GM23248 (cell line): ENCODE measurements at regions not wholly inside any gene's neighbourhood (a gene's known extent, or its start where the extent isn't known, plus 50 kb on each side); places are given as distances from the start of the nearest gene placed in this dataset.

ENCODE experiments used
- DNase-seq: peaks from one replicate; pipeline ENCODE4 v3.0.0-alpha.2; 2015
- H2AFZ ChIP-seq: fragments of 200-600 bp; sonication (generic); 2 replicates; pipeline ENCODE4 v1.6.1; 2016; ENCODE audit warnings: antibody characterized with exemption
- H3F3A ChIP-seq: fragments of 200-600 bp; sonication (generic); 2 replicates; pipeline ENCODE4 v1.6.1; 2016; ENCODE audit warnings: mild to moderate bottlenecking, antibody characterized with exemption, mixed run types; ENCODE audit not compliant: insufficient read depth
- H3K27ac ChIP-seq: fragments of 200-600 bp; sonication (generic); 2 replicates; pipeline ENCODE4 v1.5.1; 2016; ENCODE audit warnings: mild to moderate bottlenecking
- H3K27me3 ChIP-seq: fragments of 200-600 bp; sonication (generic); replicated peaks from 2 replicates; pipeline ENCODE4 v1.6.1; 2016; ENCODE audit warnings: mild to moderate bottlenecking; ENCODE audit not compliant: insufficient read depth
- H3K36me3 ChIP-seq: fragments of 200-600 bp; sonication (generic); 2 replicates; pipeline ENCODE4 v1.6.1; 2016; ENCODE audit warnings: low read depth, mild to moderate bottlenecking
- H3K4me1 ChIP-seq: fragments of 200-600 bp; sonication (generic); 2 replicates; pipeline ENCODE4 v1.6.1; 2016; ENCODE audit warnings: mild to moderate bottlenecking; ENCODE audit not compliant: insufficient read depth
- H3K4me2 ChIP-seq: fragments of 200-600 bp; sonication (generic); one replicate; pipeline ENCODE4 v1.6.1; 2016; ENCODE audit warnings: mild to moderate bottlenecking; ENCODE audit not compliant: unreplicated experiment
- H3K4me3 ChIP-seq: fragments of 200-600 bp; sonication (generic); 2 replicates; pipeline ENCODE4 v1.5.1; 2016; ENCODE audit warnings: mild to moderate bottlenecking
- H3K79me2 ChIP-seq: fragments of 200-600 bp; sonication (generic); 2 replicates; pipeline ENCODE4 v1.6.1; 2016; ENCODE audit warnings: mild to moderate bottlenecking; ENCODE audit not compliant: insufficient read depth
- H3K9ac ChIP-seq: fragments of 200-600 bp; sonication (generic); 2 replicates; pipeline ENCODE4 v1.6.1; 2016; ENCODE audit warnings: mild to moderate bottlenecking
- H3K9me2 ChIP-seq: fragments of 200-600 bp; sonication (generic); 2 replicates; pipeline ENCODE4 v1.6.1; 2016; ENCODE audit warnings: mixed run types, mild to moderate bottlenecking, moderate library complexity; ENCODE audit not compliant: insufficient read depth
- H3K9me3 ChIP-seq: fragments of 200-600 bp; sonication (generic); one replicate; pipeline ENCODE4 v1.6.1; 2017; ENCODE audit warnings: low read depth
- H4K20me1 ChIP-seq: fragments of 200-600 bp; sonication (generic); 2 replicates; pipeline ENCODE4 v1.6.0; 2016; ENCODE audit not compliant: insufficient read depth
- EZH2 ChIP-seq: fragments of 200-600 bp; sonication (generic); IDR thresholded peaks from 2 replicates; pipeline ENCODE4 v1.6.1; 2018; ENCODE audit warnings: antibody characterized with exemption, mild to moderate bottlenecking; ENCODE audit not compliant: insufficient read depth, poor library complexity, severe bottlenecking
- EZH2phosphoT487 ChIP-seq: fragments of 200-600 bp; sonication (generic); IDR thresholded peaks from 2 replicates; pipeline ENCODE4 v1.6.1; 2018; ENCODE audit warnings: antibody characterized with exemption, moderate library complexity, mild to moderate bottlenecking, low read depth; ENCODE audit not compliant: insufficient read depth
- WGBS, 2 experiments: methylation state at CpG; one replicate each; pipeline ENCODE4 v1.1.6; 2015 to 2017; ENCODE audit warnings: low lambda C conversion rate in 2 of 2, low coverage in 1 of 2; ENCODE audit errors: missing lambda C conversion rate in 2 of 2; 5-methylcytosine and 5-hydroxymethylcytosine counted together
- in situ Hi-C: fragments of 300-500 bp; cut with MboI; formaldehyde crosslinking; loops from 2 replicates; pipeline ENCODE4 v1.15.0; 2020

- Histone ChIP-seq H3K79me2 (no peaks in the 10 kb centered on the region), H3K4me2 (no peak overlapping the region), H3K4me3 (no peak overlapping the region), H3K27me3 (no peaks in the 10 kb centered on the region), H3K27ac (no peak overlapping the region), H3K9ac (no peak overlapping the region), H2AFZ (no peak overlapping the region), H3F3A (no peaks in the 10 kb centered on the region), H3K36me3 (no peaks in the 10 kb centered on the region), H4K20me1 (no peaks in the 10 kb centered on the region), H3K4me1 (no peaks in the 10 kb centered on the region), H3K9me2 (no peaks in the 10 kb centered on the region), H3K9me3 (no peaks in the 10 kb centered on the region)
- no peak for TF ChIP-seq EZH2phosphoT487
- TF ChIP-seq EZH2: no peak
- in situ Hi-C loops: no loop called here
- DNase-seq: no peak
- 23 to 26% methylated on average over 2 of the region's 2 CpGs for WGBS, 2 experiments
Observed at GRCh38 chr2:16308816-16309215, 356.8 kb downstream of the CYRIA start.

DNA sequence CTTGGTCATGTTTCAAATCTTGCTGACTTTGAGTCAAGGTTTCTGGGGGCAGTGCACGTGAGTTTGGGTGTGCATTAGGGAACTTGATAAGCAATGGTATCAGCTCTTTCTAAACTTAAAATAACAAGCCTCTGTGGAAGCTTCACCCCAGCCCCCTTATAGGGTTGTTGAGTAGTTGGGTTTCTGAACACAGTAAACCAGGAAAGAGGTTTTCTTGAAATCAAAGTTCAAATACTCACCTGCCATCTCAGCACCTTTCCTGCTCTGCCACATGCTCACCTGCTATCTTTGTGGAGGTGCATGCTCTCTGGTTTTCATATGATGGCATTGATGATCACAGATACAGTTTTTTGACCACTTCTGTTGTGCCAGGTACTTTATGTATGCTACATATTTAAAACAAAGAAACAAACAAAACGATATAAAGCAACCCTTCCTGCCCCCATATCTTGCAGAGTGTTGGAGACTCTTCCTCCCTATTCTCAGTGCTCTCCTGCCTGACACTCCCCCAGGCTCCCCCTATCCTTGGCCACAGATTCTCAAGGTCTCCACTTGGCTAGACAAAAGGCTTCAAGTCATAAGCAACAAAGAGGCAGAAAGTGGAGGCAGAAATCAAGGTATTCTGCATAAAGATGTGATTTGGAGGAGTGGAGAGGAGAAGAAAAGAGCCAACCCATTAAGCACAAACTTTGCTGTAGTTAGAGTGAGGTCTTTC lies 360.6 kb downstream of the CYRIA start:
- in situ Hi-C loops: no loop called here
- Histone ChIP-seq H3K36me3 (no peaks in the 10 kb centered on the region), H3K4me3 (no peak overlapping the region), H3K9me2 (no peaks in the 10 kb centered on the region), H2AFZ (no peak overlapping the region), H3K4me2 (no peak overlapping the region), H3K79me2 (no peaks in the 10 kb centered on the region), H3K9ac (no peak overlapping the region), H4K20me1 (no peaks in the 10 kb centered on the region), H3K9me3 (no peaks in the 10 kb centered on the region), H3K4me1 (no peaks in the 10 kb centered on the region), H3K27me3 (no peaks in the 10 kb centered on the region), H3K27ac (no peak overlapping the region), H3F3A (no peaks in the 10 kb centered on the region)
- TF ChIP-seq EZH2phosphoT487 (no peak), EZH2 (no peak)
- no peak for DNase-seq
- WGBS, 2 experiments: 0 to 3% methylated on average over 2 of the region's 2 CpGs

DNA sequence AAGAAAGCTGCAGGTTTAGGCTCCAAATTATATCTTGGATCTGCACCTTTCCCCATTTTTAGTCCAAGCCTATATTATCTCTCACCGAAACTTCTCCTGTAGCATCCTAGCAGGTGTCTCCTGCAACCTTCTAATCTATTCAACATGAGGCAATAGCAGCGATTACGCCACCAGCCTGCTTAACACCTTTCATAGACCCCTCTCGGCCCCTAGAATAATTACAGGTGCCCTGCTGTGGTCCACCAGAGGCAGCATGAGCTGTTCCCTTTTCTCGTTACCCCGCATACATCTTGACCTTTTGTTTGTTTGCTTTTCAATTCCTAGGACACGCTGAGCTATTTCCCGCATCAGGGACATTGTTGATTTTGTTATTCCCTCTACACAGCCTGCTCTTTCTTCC lies 361.9 kb downstream of the CYRIA start:
- Histone ChIP-seq H3K9me3 (no peaks in the 10 kb centered on the region), H3K27me3 (no peaks in the 10 kb centered on the region), H3K4me2 (no peak overlapping the region), H4K20me1 (no peaks in the 10 kb centered on the region), H3F3A (no peaks in the 10 kb centered on the region), H3K9ac (no peak overlapping the region), H3K36me3 (no peaks in the 10 kb centered on the region), H3K79me2 (no peaks in the 10 kb centered on the region), H3K9me2 (no peaks in the 10 kb centered on the region), H3K4me1 (no peaks in the 10 kb centered on the region), H3K27ac (no peak overlapping the region), H3K4me3 (no peak overlapping the region), H2AFZ (no peak overlapping the region)
- in situ Hi-C loops: no loop called here
- WGBS, 2 experiments: 26 to 27% methylated on average over 8 of the region's 8 CpGs
- TF ChIP-seq EZH2 (no peak), EZH2phosphoT487 (no peak)
- DNase-seq: no peak

- 11 to 15% methylated on average over 6 of the region's 6 CpGs for WGBS, 2 experiments
- no peak for TF ChIP-seq EZH2phosphoT487
- no peak for TF ChIP-seq EZH2
- H3F3A ChIP-seq: no peaks in the 10 kb centered on the region
- no peaks in the 10 kb centered on the region for H3K9me3 ChIP-seq
- H3K36me3 ChIP-seq: no peaks in the 10 kb centered on the region
- H3K27me3 ChIP-seq: no peaks in the 10 kb centered on the region
- in situ Hi-C loops: no loop called here
- no peaks in the 10 kb centered on the region for H4K20me1 ChIP-seq
- DNase-seq: no peak
- no peaks in the 10 kb centered on the region for H3K79me2 ChIP-seq
- no peak overlapping the region for H3K4me3 ChIP-seq
- no peak overlapping the region for H2AFZ ChIP-seq
- H3K9me2 ChIP-seq: no peaks in the 10 kb centered on the region
- no peak overlapping the region for H3K9ac ChIP-seq
- no peak overlapping the region for H3K27ac ChIP-seq
- no peak overlapping the region for H3K4me2 ChIP-seq
- no peaks in the 10 kb centered on the region for H3K4me1 ChIP-seq
Observed at GRCh38 chr2:16303273-16303577, 362.4 kb downstream of the CYRIA start.
